Astrocyte of the cerebellum (primary cell): ENCODE measurements at regions not wholly inside any gene's neighbourhood (a gene's known extent, or its start where the extent isn't known, plus 50 kb on each side); places are given as distances from the start of the nearest gene placed in this dataset.

Experiments
- DNase-seq: peaks from one replicate; pipeline ENCODE4 v3.0.0-alpha.2; 2011; ENCODE audit warnings: low read depth
- H3K4me3 ChIP-seq: 2 replicates; pipeline ENCODE4 v1.5.1; 2011; ENCODE audit warnings: mild to moderate bottlenecking, low read depth, low read length, moderate library complexity
- in situ Hi-C: cut with HindIII; loops from 2 replicates; pipeline ENCODE4 v1.10.0; 2017; ENCODE audit warnings: low sequenced_read_pairs
- TF ChIP-seq, protein P1 (sequence below): IDR thresholded peaks from 2 replicates; pipeline ENCODE4 v1.5.1; 2012; ENCODE audit warnings: low read length, low read depth, moderate library complexity, mild to moderate bottlenecking; ENCODE audit errors: missing control alignments

DNA sequence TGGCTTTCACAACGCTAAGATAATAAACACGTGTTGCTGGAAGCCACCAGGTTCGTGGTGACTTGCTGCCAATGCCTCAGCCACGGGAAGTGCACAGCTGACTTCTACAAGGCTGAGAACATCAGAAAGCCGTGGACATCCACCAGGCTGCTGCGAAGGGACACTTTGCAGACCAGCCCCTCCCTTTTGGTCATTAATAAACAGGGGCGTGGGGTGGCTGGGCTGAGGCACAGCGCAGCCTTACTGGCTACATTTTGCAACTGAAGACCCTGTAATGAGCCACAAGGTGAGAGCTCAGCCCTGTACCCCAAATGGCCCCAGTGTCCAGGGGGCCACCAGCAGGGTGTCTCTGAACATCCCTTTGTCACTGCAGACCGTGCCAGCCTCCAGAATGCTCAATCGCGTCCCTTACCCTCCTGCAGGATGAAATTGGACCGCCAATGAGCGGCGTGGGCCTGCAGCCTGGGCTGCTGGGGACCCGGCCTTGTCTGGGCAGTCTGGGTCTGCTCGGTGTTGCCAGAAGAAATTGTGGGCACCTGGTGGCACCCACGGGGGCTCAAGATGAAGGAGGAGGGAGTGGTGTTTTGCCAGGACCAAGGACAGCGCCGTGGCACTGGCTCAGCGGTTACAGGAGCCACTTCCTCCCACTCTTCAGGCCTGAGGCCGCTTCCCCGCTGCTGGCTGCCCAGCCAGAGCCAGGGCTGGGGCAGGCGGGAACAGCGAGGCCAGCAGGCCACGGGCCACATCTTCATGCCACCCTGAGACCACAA lies 181.9 kb downstream of the CTTN start:
- DNase-seq = no peak
- no peak overlapping the region for H3K4me3 ChIP-seq
- in situ Hi-C loops = no loop called here
- TF ChIP-seq, protein P1, sequence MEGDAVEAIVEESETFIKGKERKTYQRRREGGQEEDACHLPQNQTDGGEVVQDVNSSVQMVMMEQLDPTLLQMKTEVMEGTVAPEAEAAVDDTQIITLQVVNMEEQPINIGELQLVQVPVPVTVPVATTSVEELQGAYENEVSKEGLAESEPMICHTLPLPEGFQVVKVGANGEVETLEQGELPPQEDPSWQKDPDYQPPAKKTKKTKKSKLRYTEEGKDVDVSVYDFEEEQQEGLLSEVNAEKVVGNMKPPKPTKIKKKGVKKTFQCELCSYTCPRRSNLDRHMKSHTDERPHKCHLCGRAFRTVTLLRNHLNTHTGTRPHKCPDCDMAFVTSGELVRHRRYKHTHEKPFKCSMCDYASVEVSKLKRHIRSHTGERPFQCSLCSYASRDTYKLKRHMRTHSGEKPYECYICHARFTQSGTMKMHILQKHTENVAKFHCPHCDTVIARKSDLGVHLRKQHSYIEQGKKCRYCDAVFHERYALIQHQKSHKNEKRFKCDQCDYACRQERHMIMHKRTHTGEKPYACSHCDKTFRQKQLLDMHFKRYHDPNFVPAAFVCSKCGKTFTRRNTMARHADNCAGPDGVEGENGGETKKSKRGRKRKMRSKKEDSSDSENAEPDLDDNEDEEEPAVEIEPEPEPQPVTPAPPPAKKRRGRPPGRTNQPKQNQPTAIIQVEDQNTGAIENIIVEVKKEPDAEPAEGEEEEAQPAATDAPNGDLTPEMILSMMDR = no peak

DNA sequence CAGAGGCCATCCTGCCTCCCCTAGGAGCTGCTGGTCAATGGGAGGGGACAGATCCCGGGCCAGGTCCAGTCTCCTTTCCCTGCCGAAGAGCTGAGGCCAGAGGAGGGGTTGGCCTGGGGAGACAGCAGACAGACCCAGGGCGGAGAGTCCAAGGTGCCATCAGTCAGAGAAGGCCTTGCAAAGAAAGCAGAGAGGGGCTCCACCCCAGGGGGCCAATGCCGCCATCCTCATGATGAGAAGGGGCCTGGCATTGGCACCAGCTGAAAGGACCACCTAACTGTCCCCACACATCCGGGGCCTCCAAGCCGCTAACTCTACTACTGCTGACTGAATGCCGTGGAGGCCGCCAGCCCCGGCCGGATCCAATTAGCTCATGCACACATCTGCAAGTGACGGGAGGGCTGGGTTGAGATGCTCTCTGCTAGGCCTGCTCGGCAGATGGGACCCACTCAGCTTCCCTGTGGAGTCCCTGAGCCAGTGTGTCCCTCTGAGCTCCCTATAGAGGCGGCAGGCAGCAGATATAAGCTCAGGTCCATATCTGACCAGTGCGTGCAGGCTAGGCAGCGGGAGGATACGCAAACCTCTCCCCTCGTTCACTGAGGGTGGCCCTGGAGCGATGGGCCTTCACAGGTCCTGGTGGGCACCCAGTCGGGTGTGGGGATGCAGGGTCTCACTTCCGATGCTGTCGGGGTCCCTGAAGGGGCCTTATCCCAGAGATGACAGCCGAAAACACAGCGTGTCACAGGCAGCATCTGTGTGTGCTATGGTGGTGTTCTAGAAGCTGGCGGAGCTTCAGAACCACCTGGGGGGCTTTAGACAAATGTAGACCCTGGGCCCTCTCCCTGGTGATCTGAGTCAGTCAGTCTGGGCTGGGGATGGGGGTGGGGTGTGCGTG lies 183.9 kb downstream of the CTTN start:
- no peak overlapping the region for H3K4me3 ChIP-seq
- no peak for DNase-seq
- TF ChIP-seq, protein P1 = no peak
- in situ Hi-C loops = no loop called here

GRCh38 chr11:70582886-70583641 lies 184.7 kb downstream of the CTTN start:
- TF ChIP-seq, protein P1 = no peak
- in situ Hi-C loops = no loop called here

GRCh38 chr11:70583781-70584218 lies 185.5 kb downstream of the CTTN start:
- DNase-seq = no peak
- in situ Hi-C loops = no loop called here
- H3K4me3 ChIP-seq = no peak overlapping the region

More at GRCh38 chr11:70582886-70583641, 184.7 kb downstream of the CTTN start:
- DNase-seq = no peak
- no peak overlapping the region for H3K4me3 ChIP-seq

DNA sequence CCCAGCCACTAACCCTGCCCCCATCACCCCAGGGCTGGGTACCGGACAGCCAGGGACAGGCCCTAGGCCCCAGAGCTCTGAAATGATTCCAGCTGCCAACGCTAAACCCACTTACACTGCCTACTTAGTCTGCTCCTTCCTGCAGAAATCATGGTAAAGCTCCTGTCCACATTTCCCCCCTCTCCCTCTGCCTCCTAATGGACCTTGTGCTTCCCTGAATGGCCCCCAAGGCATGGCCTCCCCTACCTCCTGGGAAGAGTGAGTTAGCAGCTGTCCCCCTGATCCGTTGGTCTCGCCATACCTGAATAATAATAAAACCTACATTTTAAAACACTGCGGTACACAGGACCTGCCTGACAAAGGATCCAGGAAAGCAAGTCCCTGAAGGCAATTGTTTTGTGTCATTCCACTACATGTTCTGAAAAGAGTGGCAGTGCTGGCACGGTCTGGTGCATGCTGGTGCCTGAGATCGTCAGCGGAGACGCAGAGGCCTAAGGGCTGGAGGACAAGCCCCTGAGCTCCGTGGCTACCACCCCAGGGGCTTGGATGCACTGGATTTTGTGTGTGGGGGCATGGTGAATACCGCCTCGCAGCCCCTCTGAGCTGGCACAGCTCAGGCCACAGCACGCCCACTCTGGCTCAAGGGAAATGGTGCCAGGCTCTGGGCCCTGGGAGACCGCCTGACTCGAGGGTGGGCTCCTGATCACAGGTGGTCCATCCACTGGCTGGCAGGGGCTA lies 186.3 kb downstream of the CTTN start:
- TF ChIP-seq, protein P1 = no peak
- no peak overlapping the region for H3K4me3 ChIP-seq
- DNase-seq = no peak
- in situ Hi-C loops = no loop called here

More at GRCh38 chr11:70583781-70584218, 185.5 kb downstream of the CTTN start:
- TF ChIP-seq, protein P1 = no peak
